Right kidney (tissue), 1 donor: ENCODE measurements at regions not wholly inside any gene's neighbourhood (a gene's known extent, or its start where the extent isn't known, plus 50 kb on each side); places are given as distances from the start of the nearest gene placed in this dataset.

Experiments
- DNase-seq: peaks from one replicate; pipeline ENCODE4 v3.0.0-alpha.2; 2016

- DNase-seq, result no peak
Observed at GRCh38 chr3:99434190-99434589, 204.2 kb upstream of the COL8A1 start.

DNA sequence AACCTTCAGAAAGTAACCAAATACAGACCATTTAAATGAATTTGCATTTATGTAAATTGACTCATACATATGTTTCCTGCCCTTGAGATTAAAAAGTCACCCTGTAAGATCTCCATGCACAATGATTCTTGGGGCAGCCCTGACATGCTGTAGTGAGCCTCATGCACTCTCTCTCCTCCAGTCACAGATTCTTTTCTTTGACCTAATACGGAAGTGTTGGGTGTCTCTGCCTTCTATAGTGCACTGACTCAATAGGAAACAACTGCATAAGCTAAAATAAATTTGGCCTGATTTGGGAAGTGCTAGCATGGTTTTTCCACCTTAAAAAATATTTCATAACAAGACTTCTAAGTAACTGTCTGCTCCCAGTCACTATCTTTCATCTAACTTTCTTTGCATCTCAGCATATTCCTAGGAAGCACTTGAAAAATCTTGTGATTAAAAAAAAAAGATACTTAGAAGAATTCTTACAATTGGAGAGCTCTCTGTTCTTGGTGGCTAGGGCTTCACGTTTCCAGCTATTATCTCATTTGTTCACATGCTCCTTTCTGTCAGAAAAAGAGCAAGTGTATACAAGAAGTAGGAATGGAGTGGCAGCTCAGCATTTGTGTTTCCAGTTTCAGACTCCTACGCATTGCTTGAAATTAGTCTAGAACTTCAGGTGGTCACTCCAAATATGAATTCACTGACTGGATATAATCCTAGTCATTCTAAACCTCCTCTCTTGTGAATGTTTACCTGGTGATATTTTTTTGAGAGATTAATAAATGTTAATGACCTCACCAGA, 207.9 kb upstream of the COL8A1 start:
- DNase-seq, result no peak

GRCh38 chr3:99429502-99429901, 208.9 kb upstream of the COL8A1 start:
- no peak for DNase-seq

GRCh38 chr3:99425930-99426329, 212.5 kb upstream of the COL8A1 start:
- DNase-seq, result no peak

- DNase-seq, result no peak
Observed at GRCh38 chr3:99419116-99419515, 219.3 kb upstream of the COL8A1 start.

GRCh38 chr3:99418709-99419108, 219.7 kb upstream of the COL8A1 start:
- no peak for DNase-seq

- DNase-seq, result no peak
Observed at GRCh38 chr3:99418209-99418635, 220.2 kb upstream of the COL8A1 start.

- no peak for DNase-seq
Observed at GRCh38 chr3:99413504-99413903, 224.9 kb upstream of the COL8A1 start.

DNA sequence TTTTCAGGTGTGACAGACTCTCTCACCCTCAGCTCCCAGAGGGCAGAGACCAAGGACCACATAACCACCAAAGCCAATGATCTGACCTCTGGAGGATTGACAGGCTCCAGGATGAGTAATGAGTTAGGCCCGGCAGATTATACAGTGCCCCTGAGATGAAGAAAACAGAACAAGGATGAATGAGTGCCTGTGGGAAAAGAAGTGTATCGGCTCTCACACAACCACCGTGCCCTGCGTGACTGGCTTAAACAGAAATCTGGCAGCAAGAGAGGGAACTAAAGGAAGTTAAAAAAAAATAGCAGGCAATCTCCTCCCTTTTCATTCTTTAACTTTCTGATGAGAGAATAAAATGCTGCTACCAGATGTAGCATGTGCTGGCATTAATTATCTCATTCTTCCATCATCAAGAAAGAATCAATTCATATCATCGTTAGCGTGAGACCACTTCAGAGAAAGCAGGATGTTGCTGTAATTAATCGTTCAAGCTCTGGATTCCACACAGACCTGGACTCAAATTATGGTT, 227.5 kb upstream of the COL8A1 start:
- DNase-seq, result no peak

- DNase-seq, result no peak
Observed at GRCh38 chr3:99409961-99410360, 228.4 kb upstream of the COL8A1 start.

- DNase-seq, result no peak
Observed at GRCh38 chr3:99407257-99407656, 231.1 kb upstream of the COL8A1 start.

DNA sequence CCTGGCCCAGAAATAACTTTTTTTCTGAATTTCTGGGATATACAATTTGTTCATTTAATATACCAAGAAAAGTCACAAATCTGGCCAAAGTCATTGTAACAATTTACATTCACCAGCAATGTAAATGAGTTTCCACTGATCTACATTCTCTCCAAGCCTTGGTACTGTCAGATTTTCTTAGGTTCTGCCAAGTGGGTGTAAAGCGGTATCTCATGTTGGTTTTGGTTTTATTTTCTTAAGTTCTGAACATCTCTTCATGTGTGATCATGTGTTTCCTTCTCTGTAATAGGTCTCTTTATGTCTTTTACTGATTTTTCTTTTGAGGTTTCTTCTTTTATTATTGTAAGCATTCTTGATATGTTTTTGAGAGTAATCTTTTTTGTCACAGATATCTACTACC, 235.6 kb upstream of the COL8A1 start:
- DNase-seq, result no peak

GRCh38 chr3:99400352-99400751, 238.0 kb upstream of the COL8A1 start:
- no peak for DNase-seq

- DNase-seq, result no peak
Observed at GRCh38 chr3:99396651-99397275, 241.6 kb upstream of the COL8A1 start.

DNA sequence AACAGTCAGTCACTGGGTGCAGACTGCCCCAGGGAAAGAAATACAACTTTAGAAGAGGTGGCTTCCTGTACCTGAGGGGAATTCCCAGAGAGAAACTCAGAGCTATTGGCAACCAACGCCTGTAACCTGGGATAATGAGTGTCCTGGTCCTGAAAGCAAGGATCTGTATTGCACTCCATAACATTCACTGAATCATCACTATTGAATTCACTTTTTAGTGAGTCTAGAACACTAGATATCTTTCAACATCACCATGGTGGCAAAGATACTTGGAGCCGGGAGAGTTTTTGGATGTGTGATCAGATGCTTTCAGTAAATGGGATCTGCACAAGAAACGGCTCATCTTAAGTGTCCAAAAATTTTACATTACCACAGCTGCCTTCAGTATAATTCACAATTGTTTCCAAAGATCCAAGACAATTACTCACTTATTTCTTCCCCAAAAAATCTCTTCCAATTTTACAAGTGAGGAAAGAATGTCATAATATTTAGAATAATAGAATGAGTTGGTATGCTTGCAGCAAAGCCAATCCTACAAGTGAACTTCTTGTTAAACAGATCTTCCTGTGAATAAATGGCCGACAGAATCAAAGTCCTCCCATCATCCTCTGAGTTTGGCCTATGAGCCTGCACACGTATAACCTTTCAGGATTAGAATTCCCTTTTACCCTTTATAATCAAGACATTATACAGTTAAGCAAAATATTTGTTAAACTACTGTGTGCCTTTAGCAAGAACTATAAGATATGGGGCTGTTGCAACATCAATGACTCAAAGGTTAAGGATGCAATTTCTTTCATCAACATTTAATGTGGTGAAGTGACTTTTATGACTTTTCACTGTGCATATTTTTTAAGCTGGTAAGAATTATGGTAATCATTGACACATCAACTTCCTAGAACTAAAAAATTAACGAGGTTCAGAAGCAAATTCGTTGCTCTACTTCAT, 243.3 kb upstream of the COL8A1 start:
- no peak for DNase-seq

DNA sequence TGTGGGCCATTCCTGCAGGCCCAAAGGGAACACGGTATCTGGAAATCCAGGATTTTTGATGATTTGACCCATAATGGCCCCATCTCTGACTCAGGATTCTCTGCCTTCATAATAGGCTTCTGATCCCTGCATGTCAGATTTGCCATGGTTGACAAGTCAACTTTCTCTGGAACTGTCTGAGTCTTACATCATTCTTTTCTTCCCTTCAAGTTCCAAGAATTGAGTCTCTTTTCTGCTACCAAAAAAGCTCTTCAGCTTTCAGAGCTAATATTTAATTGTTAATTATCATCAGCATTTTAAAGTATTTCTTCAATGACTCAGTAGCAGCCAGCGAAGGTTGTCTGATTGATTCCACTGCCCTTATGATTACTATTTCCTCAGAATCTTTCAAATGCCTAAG, 244.4 kb upstream of the COL8A1 start:
- no peak for DNase-seq

- no peak for DNase-seq
Observed at GRCh38 chr3:99388780-99389179, 249.6 kb upstream of the COL8A1 start.

DNA sequence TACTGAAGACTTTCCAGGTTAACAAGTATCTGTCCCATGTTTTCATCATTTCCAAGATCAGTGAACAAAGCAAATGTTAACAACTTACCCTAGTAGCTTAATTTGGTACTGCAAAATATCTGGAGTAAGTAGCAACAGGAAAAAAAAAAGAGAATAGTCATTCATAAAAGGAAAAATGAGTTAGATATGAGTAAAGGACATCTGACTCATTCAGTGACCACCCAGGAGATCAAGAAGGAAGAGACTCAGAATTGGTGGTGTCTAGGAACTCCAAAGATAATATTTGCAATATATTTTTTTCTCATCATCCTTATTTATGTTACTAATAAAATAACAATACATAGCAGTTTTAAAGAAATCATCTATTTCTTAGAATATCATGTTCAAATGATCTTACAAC, 253.8 kb upstream of the COL8A1 start:
- no peak for DNase-seq

GRCh38 chr3:99376926-99377325, 261.5 kb upstream of the COL8A1 start:
- no peak for DNase-seq

GRCh38 chr3:99373846-99374210, 264.6 kb upstream of the COL8A1 start:
- DNase-seq, result no peak

DNA sequence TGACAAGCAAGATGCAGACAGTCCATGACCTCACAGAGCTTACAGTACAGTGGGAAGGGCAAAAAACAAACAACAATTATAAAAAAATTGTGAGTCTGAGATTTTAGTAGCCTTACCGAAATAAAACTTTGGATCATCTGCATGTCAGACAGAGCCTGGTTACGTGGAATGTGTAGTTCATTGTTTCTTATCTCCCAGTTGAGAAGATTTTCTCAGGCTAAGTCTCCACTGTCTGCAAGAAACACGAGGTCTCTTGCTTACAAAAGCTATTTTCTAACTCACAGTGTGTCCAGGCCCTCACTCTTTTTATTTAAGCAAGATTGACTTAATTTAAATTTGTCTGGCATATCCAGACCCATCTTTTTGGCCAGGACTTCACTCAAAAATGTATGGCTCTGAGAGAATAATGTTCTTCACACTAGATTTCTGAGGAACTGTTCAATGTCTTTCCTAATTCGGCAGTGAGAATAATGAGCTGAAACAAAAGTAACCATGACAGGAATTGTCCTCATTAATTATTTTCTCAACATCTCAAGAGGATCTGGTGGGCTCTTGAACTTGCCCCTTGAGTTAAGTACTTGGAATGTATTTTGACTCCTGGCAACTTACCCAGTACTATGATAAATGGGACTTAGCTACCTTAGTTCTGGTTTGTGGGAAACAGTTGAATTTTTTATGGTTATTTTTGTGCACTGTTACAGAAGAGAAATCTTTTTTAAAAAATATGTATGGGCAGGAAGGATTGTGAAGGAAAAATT, 265.1 kb upstream of the COL8A1 start:
- DNase-seq, result no peak
